ENCODE measurements at regions not wholly inside any gene's neighbourhood (a gene's known extent, or its start where the extent isn't known, plus 50 kb on each side); places are given as distances from the start of the nearest gene placed in this dataset.

DNA sequence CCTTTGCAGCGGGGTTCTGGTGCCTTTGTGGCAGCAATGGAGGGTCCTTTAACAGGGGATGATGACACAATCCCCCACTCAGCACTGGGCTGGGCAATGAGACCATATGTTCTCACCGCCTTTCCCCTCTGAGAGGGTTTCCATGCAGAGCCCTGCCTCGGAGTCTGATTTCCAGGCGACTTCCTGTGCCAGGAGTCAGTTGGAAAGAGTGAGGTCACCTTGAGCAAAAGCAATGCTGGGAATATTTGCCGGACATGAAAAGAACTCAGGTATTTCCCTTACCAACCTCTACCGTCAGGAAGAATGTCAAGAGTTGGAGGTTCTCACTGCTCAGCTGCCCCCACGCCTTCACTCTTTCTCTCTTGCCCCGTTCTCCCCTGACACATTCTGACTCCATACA, 284.2 kb upstream of the IRX1 start:
- TF ChIP-seq RAD21 (IDR thresholded peaks at IDR 0.05; ENCODE audit: insufficient read depth, low read depth, low read length) (no peak), BCL3 (IDR thresholded peaks at IDR 0.05; ENCODE audit: borderline replicate concordance, insufficient read depth, low read depth, low read length, poor library complexity, severe bottlenecking) (no peak), MAX (IDR thresholded peaks at IDR 0.05; ENCODE audit: low read depth, low read length) (no peak), ZBTB11 (CRISPR knock-in tag; IDR thresholded peaks at IDR 0.05) (no peak), USF2 (IDR thresholded peaks at IDR 0.05; ENCODE audit: borderline replicate concordance, low read depth, low read length) (no peak), POLR2AphosphoS5 (IDR thresholded peaks at IDR 0.05; ENCODE audit: low read length) (no peak), CBX5 (IDR thresholded peaks at IDR 0.05; ENCODE audit: low read depth) (no peak), RCOR1 (conservative IDR thresholded peaks at IDR 0.05; ENCODE audit: low read depth, low read length) (no peak), FOXM1 (IDR thresholded peaks at IDR 0.05; ENCODE audit: low read depth, low read length) (no peak)
- TF ChIP-seq, protein P1, sequence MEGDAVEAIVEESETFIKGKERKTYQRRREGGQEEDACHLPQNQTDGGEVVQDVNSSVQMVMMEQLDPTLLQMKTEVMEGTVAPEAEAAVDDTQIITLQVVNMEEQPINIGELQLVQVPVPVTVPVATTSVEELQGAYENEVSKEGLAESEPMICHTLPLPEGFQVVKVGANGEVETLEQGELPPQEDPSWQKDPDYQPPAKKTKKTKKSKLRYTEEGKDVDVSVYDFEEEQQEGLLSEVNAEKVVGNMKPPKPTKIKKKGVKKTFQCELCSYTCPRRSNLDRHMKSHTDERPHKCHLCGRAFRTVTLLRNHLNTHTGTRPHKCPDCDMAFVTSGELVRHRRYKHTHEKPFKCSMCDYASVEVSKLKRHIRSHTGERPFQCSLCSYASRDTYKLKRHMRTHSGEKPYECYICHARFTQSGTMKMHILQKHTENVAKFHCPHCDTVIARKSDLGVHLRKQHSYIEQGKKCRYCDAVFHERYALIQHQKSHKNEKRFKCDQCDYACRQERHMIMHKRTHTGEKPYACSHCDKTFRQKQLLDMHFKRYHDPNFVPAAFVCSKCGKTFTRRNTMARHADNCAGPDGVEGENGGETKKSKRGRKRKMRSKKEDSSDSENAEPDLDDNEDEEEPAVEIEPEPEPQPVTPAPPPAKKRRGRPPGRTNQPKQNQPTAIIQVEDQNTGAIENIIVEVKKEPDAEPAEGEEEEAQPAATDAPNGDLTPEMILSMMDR (IDR thresholded peaks at IDR 0.05 in 2 of 3, conservative IDR thresholded peaks at IDR 0.05 in 1 of 3; ENCODE audit: control insufficient read depth in 2 of 3, extremely low read depth in 1 of 3, insufficient read depth in 1 of 3, low read depth in 3 of 3, low read length in 3 of 3): no peak
